AG04450 (cell line): ENCODE measurements at regions not wholly inside any gene's neighbourhood (a gene's known extent, or its start where the extent isn't known, plus 50 kb on each side); places are given as distances from the start of the nearest gene placed in this dataset. TPM values are rescaled to one million over a fixed set of nuclear protein-coding genes. Genes with fewer than 3 reads are reported as not detected.
"Not testable (repeated sequence)": the region's sequence is repeated elsewhere in the genome, so short reads cannot be mapped to it uniquely, and the experiment has no call there.

Source experiments
- CTCF ChIA-PET: fragments of 300-600, 350-600 bp; formaldehyde crosslinking; extraction: SDS; loops from one replicate; lab custom pipeline; 2022; ENCODE audit warnings: antibody characterized with exemption, inconsistent platforms; lab: Charles Lee
- POLR2A ChIA-PET: fragments of 350-600 bp; formaldehyde crosslinking; extraction: SDS; loops from one replicate; lab custom pipeline; 2021; ENCODE audit warnings: antibody characterized with exemption, inconsistent platforms; lab: Yijun Ruan, JAX
- DNase-seq: peaks from one replicate; pipeline ENCODE4 v3.0.0-alpha.2; 2011; ENCODE audit warnings: low read depth, low spot score
- H3K27ac ChIP-seq: one replicate; pipeline ENCODE4 v1.5.1; 2012; ENCODE audit warnings: low read depth, low read length, control low read depth
- H3K27me3 ChIP-seq: one replicate; pipeline ENCODE4 v1.6.0; 2012; ENCODE audit warnings: low read length; ENCODE audit not compliant: control insufficient read depth, insufficient read depth
- H3K4me3 ChIP-seq: 2 replicates; pipeline ENCODE4 v1.5.1; 2011; ENCODE audit warnings: mild to moderate bottlenecking, low read depth, low read length, control low read depth
- H3K9me3 ChIP-seq: 2 replicates; pipeline ENCODE4 v1.5.1; 2012; ENCODE audit warnings: low read length; ENCODE audit not compliant: control insufficient read depth, insufficient read depth
- small RNA-seq: library from RNA; depleted of rRNA; stranded (forward); fragments of <200 nt; gene quantifications from one replicate; pipeline ENCODE3, GENCODE V24; 2012; ENCODE audit warnings: low read depth; ENCODE audit not compliant: insufficient read length
- TF ChIP-seq, protein P1 (sequence below): IDR thresholded peaks from 2 replicates; pipeline ENCODE4 v1.5.1; 2011; ENCODE audit warnings: low read depth, low read length, control low read depth, inconsistent platforms

DNA sequence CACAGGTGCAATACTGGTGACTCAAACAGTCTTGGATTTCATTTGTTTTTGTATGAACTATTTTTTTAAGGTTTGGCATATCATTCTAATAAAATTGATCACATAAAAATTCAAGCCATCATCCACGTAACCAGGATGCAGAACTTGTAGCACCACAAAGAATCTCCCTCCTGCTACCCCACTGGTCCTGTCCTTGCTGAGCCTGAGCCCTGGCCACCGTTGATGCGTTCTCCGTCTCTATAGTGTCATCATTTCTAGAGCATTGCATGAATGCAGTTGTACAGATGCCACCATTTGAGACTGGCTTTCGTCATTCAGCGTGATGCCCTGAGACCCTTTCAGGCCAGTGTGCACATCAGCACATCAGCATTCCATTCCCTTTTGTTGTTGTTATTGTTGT lies 273.5 kb downstream of the TCERG1L start:
- POLR2A ChIA-PET, result no interaction called here

DNA sequence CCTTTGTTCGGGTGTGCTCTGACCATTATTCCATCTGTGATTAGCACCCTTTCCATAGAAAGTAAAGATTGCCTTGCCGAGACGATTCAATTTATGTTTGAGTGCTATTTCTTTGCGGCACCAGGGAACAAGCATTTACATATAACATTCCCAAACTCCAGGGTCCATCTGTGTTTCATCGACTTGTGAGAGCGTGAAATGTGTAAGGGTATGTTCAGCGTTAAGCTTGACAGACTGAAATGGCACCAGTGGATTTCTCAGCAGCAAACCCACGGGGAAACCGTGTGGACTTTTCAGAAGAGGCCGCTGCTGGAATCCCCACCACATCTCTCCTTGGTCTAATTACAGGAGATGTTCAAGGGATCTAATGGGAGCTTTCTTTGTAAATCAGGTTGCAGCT lies 270.5 kb downstream of the TCERG1L start:
- ChIA-PET POLR2A (no interaction called here), CTCF (no interaction called here)
- H3K27ac ChIP-seq, result no peak overlapping the region
- no peak for DNase-seq
- H3K9me3 ChIP-seq, result peaks cover 49% of the 10 kb centered on the region
- H3K4me3 ChIP-seq, result no peak overlapping the region
- TF ChIP-seq, protein P1, sequence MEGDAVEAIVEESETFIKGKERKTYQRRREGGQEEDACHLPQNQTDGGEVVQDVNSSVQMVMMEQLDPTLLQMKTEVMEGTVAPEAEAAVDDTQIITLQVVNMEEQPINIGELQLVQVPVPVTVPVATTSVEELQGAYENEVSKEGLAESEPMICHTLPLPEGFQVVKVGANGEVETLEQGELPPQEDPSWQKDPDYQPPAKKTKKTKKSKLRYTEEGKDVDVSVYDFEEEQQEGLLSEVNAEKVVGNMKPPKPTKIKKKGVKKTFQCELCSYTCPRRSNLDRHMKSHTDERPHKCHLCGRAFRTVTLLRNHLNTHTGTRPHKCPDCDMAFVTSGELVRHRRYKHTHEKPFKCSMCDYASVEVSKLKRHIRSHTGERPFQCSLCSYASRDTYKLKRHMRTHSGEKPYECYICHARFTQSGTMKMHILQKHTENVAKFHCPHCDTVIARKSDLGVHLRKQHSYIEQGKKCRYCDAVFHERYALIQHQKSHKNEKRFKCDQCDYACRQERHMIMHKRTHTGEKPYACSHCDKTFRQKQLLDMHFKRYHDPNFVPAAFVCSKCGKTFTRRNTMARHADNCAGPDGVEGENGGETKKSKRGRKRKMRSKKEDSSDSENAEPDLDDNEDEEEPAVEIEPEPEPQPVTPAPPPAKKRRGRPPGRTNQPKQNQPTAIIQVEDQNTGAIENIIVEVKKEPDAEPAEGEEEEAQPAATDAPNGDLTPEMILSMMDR, result no peak
- no peaks in the 10 kb centered on the region for H3K27me3 ChIP-seq

More for the DNA sequence above, 273.5 kb downstream of the TCERG1L start:
- Histone ChIP-seq H3K9me3 (peaks cover 46% of the 10 kb centered on the region), H3K27me3 (no peaks in the 10 kb centered on the region), H3K27ac (no peak overlapping the region), H3K4me3 (no peak overlapping the region)
- TF ChIP-seq, protein P1, result no peak
- CTCF ChIA-PET, result no interaction called here
- DNase-seq, result no peak

DNA sequence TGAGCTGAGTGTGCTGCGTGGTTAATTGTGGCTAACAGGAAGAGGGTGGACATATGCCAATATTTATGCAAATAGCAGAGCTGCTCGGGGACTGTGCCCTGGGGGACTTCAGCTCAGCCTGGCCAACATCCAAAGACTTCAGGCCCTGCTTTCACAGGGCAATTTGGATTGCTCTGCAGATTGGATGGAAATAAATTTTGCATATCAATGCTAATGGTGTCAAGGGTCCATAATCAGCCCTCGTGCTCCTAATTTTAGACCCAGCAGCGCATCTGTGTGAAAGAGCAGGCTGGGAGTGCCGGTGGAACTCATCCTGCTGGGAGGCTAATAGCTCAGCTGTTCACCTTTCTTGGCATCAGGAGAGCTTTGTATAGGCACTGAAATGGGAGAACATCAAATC lies 270.1 kb downstream of the TCERG1L start:
- H3K4me3 ChIP-seq, result no peak overlapping the region
- TF ChIP-seq, protein P1, result no peak
- H3K9me3 ChIP-seq, result peaks cover 49% of the 10 kb centered on the region
- CTCF ChIA-PET, result no interaction called here
- DNase-seq, result no peak
- H3K27ac ChIP-seq, result no peak overlapping the region
- POLR2A ChIA-PET, result no interaction called here
- H3K27me3 ChIP-seq, result no peaks in the 10 kb centered on the region

DNA sequence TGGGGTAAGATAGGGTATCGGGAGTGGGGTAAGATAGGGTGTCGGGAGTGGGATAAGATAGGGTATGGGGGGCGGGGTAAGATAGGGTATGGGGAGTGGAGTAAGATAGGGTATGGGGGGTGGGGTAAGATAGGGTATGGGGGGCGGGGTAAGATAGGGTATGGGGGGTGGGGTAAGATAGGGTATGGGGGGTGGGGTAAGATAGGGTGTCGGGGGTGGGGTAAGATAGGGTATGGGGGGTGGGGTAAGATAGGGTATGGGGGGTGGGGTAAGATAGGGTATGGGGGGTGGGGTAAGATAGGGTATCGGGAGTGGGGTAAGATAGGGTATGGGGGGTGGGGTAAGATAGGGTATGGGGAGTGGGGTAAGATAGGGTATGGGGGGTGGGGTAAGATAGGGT lies 269.5 kb downstream of the TCERG1L start:
- H3K27ac ChIP-seq, DNase-seq, CTCF ChIA-PET, H3K4me3 ChIP-seq, POLR2A ChIA-PET, H3K27me3 ChIP-seq: not testable (repeated sequence)
- peaks cover 47% of the 10 kb centered on the region for H3K9me3 ChIP-seq

Small RNAs in the stretch of these regions (small RNA-seq; reads per million reads assigned to genes)
- not detected for gene MIR378C
- gene RF00019, result not detected
